K562 (cell line): ENCODE measurements at regions not wholly inside any gene's neighbourhood (a gene's known extent, or its start where the extent isn't known, plus 50 kb on each side); places are given as distances from the start of the nearest gene placed in this dataset.

ENCODE experiments used
- MTA1 ChIP-seq: fragments of 450-650 bp; IDR thresholded peaks from 2 replicates; pipeline ENCODE4 v1.6.1; 2017; ENCODE audit warnings: borderline replicate concordance
- POU5F1 ChIP-seq: fragments of 150-350 bp; IDR thresholded peaks from 2 replicates; pipeline ENCODE4 v1.6.1; 2014; ENCODE audit warnings: borderline replicate concordance, low read length, low read depth, mild to moderate bottlenecking; ENCODE audit not compliant: partially characterized antibody
- PYGO2 ChIP-seq: fragments of 450-650 bp; IDR thresholded peaks from 2 replicates; pipeline ENCODE4 v1.6.1; 2016; ENCODE audit warnings: mild to moderate bottlenecking, missing genetic modification characterization, moderate library complexity, missing compliant biosample characterization
- RBM39 ChIP-seq: fragments of 200-400 bp; formaldehyde crosslinking; optimal IDR thresholded peaks from 2 replicates; pipeline ENCODE3; 2018; ENCODE audit warnings: low read depth, low read length
- TAF15 ChIP-seq: fragments of 200-400 bp; formaldehyde crosslinking; IDR thresholded peaks from 2 replicates; pipeline ENCODE4 v1.6.1; 2017; ENCODE audit warnings: mild to moderate bottlenecking, low read depth, low read length, moderate library complexity
- TAF7 ChIP-seq: fragments of 450-650 bp; IDR thresholded peaks from 2 replicates; pipeline ENCODE4 v1.6.1; 2016; ENCODE audit warnings: missing genetic modification characterization, missing compliant biosample characterization
- ZNF41 ChIP-seq: fragments of 250-450 bp; sonication (Bioruptor Pico); conservative IDR thresholded peaks from 2 replicates; pipeline ENCODE4 v1.4.0; 2020; ENCODE audit warnings: mild to moderate bottlenecking
- ZNF79 ChIP-seq: fragments of 250-450 bp; sonication (Bioruptor Pico); IDR thresholded peaks from 2 replicates; pipeline ENCODE4 v1.4.0; 2020; ENCODE audit warnings: low read depth, mild to moderate bottlenecking, moderate library complexity
- TF ChIP-seq, protein P1 (sequence below): fragments of 250-450 bp; sonication (Bioruptor Pico); IDR thresholded peaks from 2 replicates; pipeline ENCODE4 v1.9.0; 2021; ENCODE audit warnings: mild to moderate bottlenecking
- TF ChIP-seq, protein P2 (sequence below): fragments of 450-650 bp; IDR thresholded peaks from 2 replicates; pipeline ENCODE4 v1.6.1; 2018; ENCODE audit warnings: mild to moderate bottlenecking, low read depth; ENCODE audit not compliant: partially characterized antibody
- TF ChIP-seq, protein P3 (sequence below): fragments of 150-350 bp; conservative IDR thresholded peaks from 2 replicates; pipeline ENCODE4 v1.6.1; 2014; ENCODE audit warnings: low read length
- TF ChIP-seq, protein P4 (sequence below): fragments of 250-450 bp; sonication (Bioruptor Pico); IDR thresholded peaks from 2 replicates; pipeline ENCODE4 v1.8.0; 2022; ENCODE audit warnings: inconsistent platforms

DNA sequence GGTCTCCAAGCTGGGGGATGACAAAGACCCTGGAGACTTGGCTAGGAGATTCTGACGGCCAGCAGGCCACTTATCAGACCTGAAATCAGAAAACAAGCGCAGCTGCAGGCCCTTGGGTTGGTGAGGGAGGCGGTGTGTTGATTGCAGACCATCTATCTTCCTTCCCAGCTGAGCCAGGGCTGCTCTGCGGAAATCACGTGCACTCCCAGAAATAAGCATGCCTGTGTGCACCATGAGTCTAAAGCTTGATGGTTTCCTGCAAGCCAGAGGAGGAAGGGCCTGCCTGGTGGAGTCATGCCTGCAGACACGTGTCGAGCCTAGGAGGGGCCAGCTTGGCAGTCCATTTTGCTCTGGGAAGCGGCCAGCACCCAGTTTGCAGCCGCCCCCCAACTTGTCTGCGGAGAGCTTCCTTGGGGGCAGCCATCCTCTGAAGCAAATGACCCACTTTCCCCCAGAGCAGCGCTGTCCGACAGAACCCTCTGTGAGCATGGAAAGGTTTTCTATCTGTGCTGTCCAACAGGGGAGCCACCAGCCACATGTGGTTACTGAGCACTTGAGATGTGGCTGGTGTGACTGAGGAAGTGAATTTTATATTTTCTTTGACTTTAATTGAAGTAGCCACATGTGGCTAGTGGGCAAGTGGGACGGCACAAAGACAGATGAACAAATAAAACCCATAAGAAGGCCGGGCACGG is 175.7 kb upstream of the BCOR start (continued):
- TF ChIP-seq, protein P1, sequence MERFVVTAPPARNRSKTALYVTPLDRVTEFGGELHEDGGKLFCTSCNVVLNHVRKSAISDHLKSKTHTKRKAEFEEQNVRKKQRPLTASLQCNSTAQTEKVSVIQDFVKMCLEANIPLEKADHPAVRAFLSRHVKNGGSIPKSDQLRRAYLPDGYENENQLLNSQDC (CRISPR knock-in tag) = no peak
- TF ChIP-seq MTA1 (no peak), ZNF79 (no peak), POU5F1 (no peak), TAF7 (tag) (no peak), ZNF41 (no peak), PYGO2 (tag) (no peak; the same call in 1 of the 2 replicates), TAF15 (no peak), RBM39 (no peak)
- TF ChIP-seq, protein P2, sequence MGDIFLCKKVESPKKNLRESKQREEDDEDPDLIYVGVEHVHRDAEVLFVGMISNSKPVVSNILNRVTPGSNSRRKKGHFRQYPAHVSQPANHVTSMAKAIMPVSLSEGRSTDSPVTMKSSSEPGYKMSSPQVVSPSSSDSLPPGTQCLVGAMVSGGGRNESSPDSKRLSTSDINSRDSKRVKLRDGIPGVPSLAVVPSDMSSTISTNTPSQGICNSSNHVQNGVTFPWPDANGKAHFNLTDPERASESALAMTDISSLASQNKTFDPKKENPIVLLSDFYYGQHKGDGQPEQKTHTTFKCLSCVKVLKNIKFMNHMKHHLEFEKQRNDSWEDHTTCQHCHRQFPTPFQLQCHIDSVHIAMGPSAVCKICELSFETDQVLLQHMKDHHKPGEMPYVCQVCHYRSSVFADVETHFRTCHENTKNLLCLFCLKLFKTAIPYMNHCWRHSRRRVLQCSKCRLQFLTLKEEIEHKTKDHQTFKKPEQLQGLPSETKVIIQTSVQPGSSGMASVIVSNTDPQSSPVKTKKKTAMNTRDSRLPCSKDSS = no peak
- TF ChIP-seq, protein P3, sequence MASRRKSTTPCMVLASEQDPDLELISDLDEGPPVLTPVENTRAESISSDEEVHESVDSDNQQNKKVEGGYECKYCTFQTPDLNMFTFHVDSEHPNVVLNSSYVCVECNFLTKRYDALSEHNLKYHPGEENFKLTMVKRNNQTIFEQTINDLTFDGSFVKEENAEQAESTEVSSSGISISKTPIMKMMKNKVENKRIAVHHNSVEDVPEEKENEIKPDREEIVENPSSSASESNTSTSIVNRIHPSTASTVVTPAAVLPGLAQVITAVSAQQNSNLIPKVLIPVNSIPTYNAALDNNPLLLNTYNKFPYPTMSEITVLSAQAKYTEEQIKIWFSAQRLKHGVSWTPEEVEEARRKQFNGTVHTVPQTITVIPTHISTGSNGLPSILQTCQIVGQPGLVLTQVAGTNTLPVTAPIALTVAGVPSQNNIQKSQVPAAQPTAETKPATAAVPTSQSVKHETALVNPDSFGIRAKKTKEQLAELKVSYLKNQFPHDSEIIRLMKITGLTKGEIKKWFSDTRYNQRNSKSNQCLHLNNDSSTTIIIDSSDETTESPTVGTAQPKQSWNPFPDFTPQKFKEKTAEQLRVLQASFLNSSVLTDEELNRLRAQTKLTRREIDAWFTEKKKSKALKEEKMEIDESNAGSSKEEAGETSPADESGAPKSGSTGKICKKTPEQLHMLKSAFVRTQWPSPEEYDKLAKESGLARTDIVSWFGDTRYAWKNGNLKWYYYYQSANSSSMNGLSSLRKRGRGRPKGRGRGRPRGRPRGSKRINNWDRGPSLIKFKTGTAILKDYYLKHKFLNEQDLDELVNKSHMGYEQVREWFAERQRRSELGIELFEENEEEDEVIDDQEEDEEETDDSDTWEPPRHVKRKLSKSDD = no peak
- TF ChIP-seq, protein P4, sequence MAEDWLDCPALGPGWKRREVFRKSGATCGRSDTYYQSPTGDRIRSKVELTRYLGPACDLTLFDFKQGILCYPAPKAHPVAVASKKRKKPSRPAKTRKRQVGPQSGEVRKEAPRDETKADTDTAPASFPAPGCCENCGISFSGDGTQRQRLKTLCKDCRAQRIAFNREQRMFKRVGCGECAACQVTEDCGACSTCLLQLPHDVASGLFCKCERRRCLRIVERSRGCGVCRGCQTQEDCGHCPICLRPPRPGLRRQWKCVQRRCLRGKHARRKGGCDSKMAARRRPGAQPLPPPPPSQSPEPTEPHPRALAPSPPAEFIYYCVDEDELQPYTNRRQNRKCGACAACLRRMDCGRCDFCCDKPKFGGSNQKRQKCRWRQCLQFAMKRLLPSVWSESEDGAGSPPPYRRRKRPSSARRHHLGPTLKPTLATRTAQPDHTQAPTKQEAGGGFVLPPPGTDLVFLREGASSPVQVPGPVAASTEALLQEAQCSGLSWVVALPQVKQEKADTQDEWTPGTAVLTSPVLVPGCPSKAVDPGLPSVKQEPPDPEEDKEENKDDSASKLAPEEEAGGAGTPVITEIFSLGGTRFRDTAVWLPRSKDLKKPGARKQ (CRISPR knock-in tag) = no peak
